Naive thymus-derived CD8-positive, alpha-beta T cell (primary cell): ENCODE measurements at regions not wholly inside any gene's neighbourhood (a gene's known extent, or its start where the extent isn't known, plus 50 kb on each side); places are given as distances from the start of the nearest gene placed in this dataset.

Source experiments
- ATAC-seq, 2 donors: fragments of 150-1000 bp; cut with Tn5 transposase in 1 of 2; sonication (Bioruptor Pico), chemical (Tn5 transposase) in 1 of 2; 1 replicate in 1 of 2; 2 replicates in 1 of 2; pipeline ENCODE4 v1.10.0; 2021; ENCODE audit warnings: mild to moderate bottlenecking in 2 of 2, moderate library complexity in 2 of 2
- POLR2A ChIA-PET: fragments of 350-600 bp; sonication (Branson Sonifier 250); formaldehyde crosslinking; loops from one replicate; lab custom pipeline; 2021; ENCODE audit warnings: antibody characterized with exemption; lab: Charles Lee
- DNase-seq, 10 donors: peaks; one replicate each; pipeline versions ENCODE4 v3.0.0 to v3.0.0-alpha.2; 2020 to 2022
- H3K27ac Mint-ChIP-seq, 10 donors: one replicate each; pipeline ENCODE4 v1.8.0; 2020 to 2022; ENCODE audit warnings: mild to moderate bottlenecking in 10 of 10, mixed read lengths in 10 of 10, moderate library complexity in 4 of 10, inconsistent platforms in 1 of 10
- H3K27me3 Mint-ChIP-seq, 5 donors: one replicate each; pipeline ENCODE4 v1.8.0; 2021 to 2022; ENCODE audit warnings: mixed read lengths in 5 of 5
- H3K36me3 Mint-ChIP-seq, 3 donors: one replicate each; pipeline ENCODE4 v1.8.0; 2020 to 2022; ENCODE audit warnings: mixed read lengths in 3 of 3, mild to moderate bottlenecking in 2 of 3, inconsistent platforms in 1 of 3
- H3K4me1 Mint-ChIP-seq, 4 donors: one replicate each; pipeline ENCODE4 v1.8.0; 2021 to 2022; ENCODE audit warnings: mixed read lengths in 4 of 4
- H3K4me3 Mint-ChIP-seq, 10 donors: one replicate each; pipeline ENCODE4 v1.8.0; 2020 to 2022; ENCODE audit warnings: mild to moderate bottlenecking in 10 of 10, mixed read lengths in 10 of 10, moderate library complexity in 6 of 10, inconsistent platforms in 1 of 10
- H3K9me3 Mint-ChIP-seq, 9 donors: one replicate each; pipeline ENCODE4 v1.8.0; 2020 to 2022; ENCODE audit warnings: mixed read lengths in 9 of 9, mild to moderate bottlenecking in 3 of 9, inconsistent platforms in 1 of 9, moderate library complexity in 1 of 9

DNA sequence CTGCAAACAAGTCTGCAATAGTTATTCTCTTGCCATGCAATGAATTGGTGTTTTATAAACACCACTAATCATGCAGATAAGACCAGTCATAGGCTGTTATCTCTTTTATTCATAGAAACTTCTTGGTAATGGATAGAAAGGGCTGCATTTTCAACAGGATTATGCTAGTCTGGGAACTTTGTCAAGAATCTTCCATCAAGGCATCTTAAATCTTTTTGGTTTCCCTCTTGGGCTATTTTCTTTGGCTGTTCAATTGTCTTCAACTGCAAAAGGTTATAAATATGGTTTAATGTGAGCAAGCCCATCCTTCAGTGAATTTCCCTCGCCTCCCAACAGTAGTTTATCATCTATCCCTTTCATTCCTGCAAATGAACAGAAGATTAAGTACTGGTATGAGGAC lies 59.0 kb upstream of the MINAR1 start:
- no peak for ATAC-seq
- no peaks in the 10 kb centered on the region for H3K9me3 Mint-ChIP-seq
- no peak overlapping the region for H3K4me3 Mint-ChIP-seq
- DNase-seq = no peak
- H3K4me1 Mint-ChIP-seq = peaks cover 0 to 10% (median 2%) of the 10 kb centered on the region in 4 donors
- H3K27me3 Mint-ChIP-seq = no peaks in the 10 kb centered on the region
- no peaks in the 10 kb centered on the region for H3K36me3 Mint-ChIP-seq
- H3K27ac Mint-ChIP-seq = no peak overlapping the region
- POLR2A ChIA-PET = no interaction called here

DNA sequence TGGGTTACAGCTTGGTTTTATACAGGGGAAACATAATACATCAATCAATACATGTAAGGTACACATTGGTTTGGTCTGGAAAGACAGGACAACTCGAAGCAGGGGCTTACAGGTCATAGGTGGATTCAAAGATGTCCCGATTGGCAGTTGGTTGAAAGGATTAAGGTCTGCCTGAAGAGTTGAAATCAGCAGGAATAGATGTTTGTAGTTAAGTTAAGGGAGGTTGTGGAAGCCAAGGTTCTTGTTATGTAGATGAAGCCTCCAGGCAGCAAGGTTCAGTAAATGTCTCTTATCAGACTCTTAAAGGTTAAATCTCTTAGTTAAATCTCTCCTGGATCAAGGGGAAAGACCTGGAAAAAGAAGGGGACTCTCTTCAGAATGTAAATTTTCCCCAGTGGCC lies 58.4 kb upstream of the MINAR1 start:
- no peaks in the 10 kb centered on the region for H3K27me3 Mint-ChIP-seq
- POLR2A ChIA-PET = no interaction called here
- ATAC-seq (no peak), DNase-seq (no peak)
- no peak overlapping the region for H3K4me3 Mint-ChIP-seq
- peaks cover 0 to 10% (median 2%) of the 10 kb centered on the region in 4 donors for H3K4me1 Mint-ChIP-seq
- no peaks in the 10 kb centered on the region for H3K9me3 Mint-ChIP-seq
- no peaks in the 10 kb centered on the region for H3K36me3 Mint-ChIP-seq
- H3K27ac Mint-ChIP-seq = no peak overlapping the region

DNA sequence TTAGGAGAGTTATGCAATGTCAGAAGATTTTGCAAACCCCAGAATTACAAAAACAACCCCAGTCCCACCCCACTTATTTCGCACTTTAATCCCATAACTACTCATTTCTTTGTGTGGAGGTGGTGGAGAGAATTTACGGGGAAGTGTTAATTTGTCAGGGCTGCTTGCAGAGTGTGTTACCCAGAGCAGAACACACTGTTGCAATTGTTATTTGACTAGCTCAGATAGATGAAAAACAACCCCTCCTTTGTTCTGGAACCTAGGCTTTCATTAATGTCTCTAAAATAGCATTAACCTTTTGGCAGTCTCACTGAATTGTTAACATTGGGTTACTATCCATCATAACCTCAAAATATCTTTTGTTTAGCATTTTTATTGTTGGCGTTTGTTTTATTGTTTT lies 55.8 kb upstream of the MINAR1 start:
- H3K36me3 Mint-ChIP-seq = no peaks in the 10 kb centered on the region
- no peak overlapping the region for H3K27ac Mint-ChIP-seq
- no peaks in the 10 kb centered on the region for H3K27me3 Mint-ChIP-seq
- peaks cover 2 to 18% (median 5%) of the 10 kb centered on the region in 4 donors for H3K4me1 Mint-ChIP-seq
- H3K9me3 Mint-ChIP-seq = no peaks in the 10 kb centered on the region
- no peak for DNase-seq
- POLR2A ChIA-PET = no interaction called here
- no peak for ATAC-seq
- H3K4me3 Mint-ChIP-seq = no peak overlapping the region

DNA sequence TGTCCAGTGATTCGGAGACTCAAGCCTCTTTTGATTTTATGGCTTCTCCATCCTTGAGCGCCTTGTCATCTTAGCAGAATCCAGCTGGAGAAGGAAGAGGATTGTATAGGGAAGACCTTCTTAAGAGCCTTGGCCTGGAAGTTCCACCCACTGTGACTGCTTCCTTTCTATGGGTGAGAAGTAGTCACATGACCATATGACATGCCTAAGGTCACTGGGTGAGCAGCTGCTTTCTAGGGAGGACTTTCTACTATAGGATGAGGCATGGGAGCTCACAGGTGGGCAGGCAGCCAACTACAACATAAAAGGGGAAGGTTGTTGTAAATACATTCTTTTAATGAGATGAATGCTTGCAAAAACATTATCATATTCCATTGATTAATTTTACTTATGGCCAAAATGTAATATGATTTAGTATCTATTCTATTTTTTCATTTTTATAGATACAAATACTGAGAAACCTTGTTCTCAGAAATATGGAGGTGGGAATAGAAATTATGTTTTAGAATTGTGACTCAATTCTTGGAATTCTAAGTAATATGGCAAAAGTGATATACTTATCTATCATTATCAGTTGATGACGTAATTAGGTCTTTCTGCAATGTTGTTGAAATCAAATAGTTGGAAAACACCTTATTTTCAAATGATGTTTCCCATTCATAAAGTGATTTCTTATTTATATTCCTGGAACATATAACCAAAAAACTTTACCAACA lies 53.6 kb upstream of the MINAR1 start:
- no peak for DNase-seq
- H3K4me1 Mint-ChIP-seq = peaks cover 2 to 14% (median 5%) of the 10 kb centered on the region in 4 donors
- no peak for ATAC-seq
- no peak overlapping the region for H3K27ac Mint-ChIP-seq
- H3K4me3 Mint-ChIP-seq = no peak overlapping the region
- no peaks in the 10 kb centered on the region for H3K9me3 Mint-ChIP-seq
- no peaks in the 10 kb centered on the region for H3K27me3 Mint-ChIP-seq
- POLR2A ChIA-PET = no interaction called here
- H3K36me3 Mint-ChIP-seq = peaks cover 0 to 3% (median 0%) of the 10 kb centered on the region in 3 donors

DNA sequence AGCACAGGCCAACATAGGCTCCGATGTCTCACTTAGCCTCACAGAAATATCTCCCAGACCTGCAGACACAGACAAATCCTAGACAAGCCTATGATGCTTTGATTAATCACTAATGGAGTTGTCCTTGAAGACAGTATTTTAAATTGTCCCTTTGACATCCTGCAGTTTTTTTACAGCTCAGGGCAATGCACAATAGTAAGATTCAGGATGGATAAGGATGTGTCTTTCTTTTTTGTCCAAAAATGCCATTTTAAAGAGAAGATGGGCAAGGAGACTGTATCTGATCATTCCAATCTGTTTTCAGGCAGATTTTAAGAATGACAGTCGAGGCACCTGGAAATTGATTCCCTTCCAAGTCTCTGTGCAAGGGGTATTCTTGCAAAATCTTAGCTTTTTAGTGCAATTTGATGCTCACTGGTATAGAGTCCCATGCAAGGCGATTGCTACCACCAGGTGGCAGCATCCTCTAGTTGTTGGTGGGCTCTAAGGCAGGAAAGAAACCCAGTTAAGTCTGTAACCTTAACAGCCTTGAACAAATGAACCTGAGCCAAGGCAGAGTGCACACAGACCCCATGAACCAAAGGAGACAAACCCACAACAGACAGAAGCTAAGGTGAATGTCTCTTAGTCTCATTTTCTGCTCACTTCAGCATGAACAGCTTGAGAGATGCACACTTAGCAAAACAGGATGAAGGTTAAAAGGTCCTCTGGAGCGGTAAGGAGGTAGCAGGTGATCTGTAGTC lies 51.2 kb upstream of the MINAR1 start:
- Mint-ChIP-seq H3K9me3 (no peaks in the 10 kb centered on the region), H3K4me1 (peaks cover 2 to 14% (median 5%) of the 10 kb centered on the region in 4 donors)
- peak; percentile 87 to 99 for ATAC-seq

DNA sequence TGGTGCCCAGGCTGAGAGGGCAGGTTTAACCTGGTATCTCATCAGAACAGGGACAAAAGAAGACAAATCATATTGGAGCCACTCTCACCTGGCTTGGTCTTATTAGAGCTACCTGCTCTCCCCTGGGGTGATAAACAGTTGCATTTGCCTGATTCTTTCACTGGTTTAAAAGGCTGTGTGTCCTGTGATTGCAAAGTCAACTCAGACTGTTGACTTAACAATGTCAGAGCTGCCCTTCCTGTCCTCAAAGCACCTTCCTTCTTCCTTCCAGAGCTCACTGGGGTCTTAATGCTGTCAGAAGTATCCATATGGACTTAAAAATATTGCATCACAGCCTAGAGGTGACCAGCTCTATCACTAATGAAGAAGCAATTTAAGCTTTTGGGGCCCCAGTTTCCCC lies 50.5 kb upstream of the MINAR1 start:
- Mint-ChIP-seq H3K27ac (peak overlapping the region in 3 of 10 donors; percentile 82 to 92 (median 85)), H3K9me3 (no peaks in the 10 kb centered on the region), H3K36me3 (peaks cover 0 to 3% (median 0%) of the 10 kb centered on the region in 3 donors), H3K4me3 (peak overlapping the region in 1 of 10 donors; percentile 24), H3K27me3 (no peaks in the 10 kb centered on the region), H3K4me1 (peaks cover 2 to 14% (median 5%) of the 10 kb centered on the region in 4 donors)
- no peak for DNase-seq
- POLR2A ChIA-PET = interaction anchor here (0.7 to 1.7 kb wide), 3 partner anchors 472 to 542 kb away, joined by 3 to 7 read pairs (median 5); partner anchors contain the start of gene MTHFS
- no peak for ATAC-seq

More for the DNA sequence above, 51.2 kb upstream of the MINAR1 start:
- Mint-ChIP-seq H3K36me3 (peaks cover 0 to 3% (median 0%) of the 10 kb centered on the region in 3 donors), H3K27me3 (no peaks in the 10 kb centered on the region), H3K4me3 (peak overlapping the region in 4 of 10 donors; percentile 7 to 51 (median 26)), H3K27ac (peak overlapping the region in 6 of 10 donors; percentile 19 to 92 (median 76))
- peak; percentile 46 to 89 (median 72) for DNase-seq
- POLR2A ChIA-PET = interaction anchor here (0.7 to 1.7 kb wide), 3 partner anchors 473 to 542 kb away, joined by 3 to 7 read pairs (median 5); partner anchors contain the start of gene MTHFS
